ENCODE measurements at regions not wholly inside any gene's neighbourhood (a gene's known extent, or its start where the extent isn't known, plus 50 kb on each side); places are given as distances from the start of the nearest gene placed in this dataset.

DNA sequence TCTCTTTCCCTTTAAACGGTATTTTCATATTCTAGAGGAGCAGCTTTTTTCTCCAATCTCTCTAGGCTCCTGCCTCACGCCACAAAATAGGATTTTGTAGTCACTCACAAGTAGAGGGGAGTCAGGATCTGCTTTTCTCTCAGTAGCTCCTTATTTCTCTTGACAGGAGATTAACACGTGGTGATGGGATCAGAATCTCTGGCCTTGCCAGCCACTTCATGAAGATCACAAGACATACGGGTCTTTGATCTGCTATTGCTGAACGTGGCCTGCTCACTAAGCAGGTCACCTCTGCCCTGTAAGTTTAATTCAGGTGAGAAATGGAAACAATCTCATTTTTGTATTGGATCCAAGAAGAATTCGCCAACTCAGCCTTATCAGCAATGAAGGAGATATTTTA, 257.5 kb downstream of the DIRAS2 start:
- no peak for ATAC-seq (ENCODE audit: low FRiP score)
- no peaks in the 10 kb centered on the region for H3K4me1 ChIP-seq (ENCODE audit: control insufficient read depth in 1 of 2, insufficient read depth in 2 of 2, low read length in 2 of 2)
- H3K9me3 ChIP-seq (ENCODE audit: control insufficient read depth, low read length), result peaks cover 1% of the 10 kb centered on the region
- H3K36me3 ChIP-seq (ENCODE audit: control insufficient read depth in 1 of 2, insufficient read depth in 2 of 2, low read length in 1 of 2), result no peaks in the 10 kb centered on the region
- intact Hi-C loops (cut with DNase I), result no loop called here
- 50 to 51% methylated on average over 6 of the region's 6 CpGs for WGBS, 2 donors
- H3K4me3 ChIP-seq (ENCODE audit: low read length in 2 of 2), result no peak overlapping the region
- no peak overlapping the region for H3K27ac ChIP-seq (ENCODE audit: low read depth in 1 of 2, low read length in 2 of 2)
- no peak for DNase-seq
- H3K27me3 ChIP-seq (ENCODE audit: control insufficient read depth in 1 of 2, insufficient read depth in 2 of 2, low read length in 1 of 2), result peaks cover 0 to 3% of the 10 kb centered on the region in 2 donors

DNA sequence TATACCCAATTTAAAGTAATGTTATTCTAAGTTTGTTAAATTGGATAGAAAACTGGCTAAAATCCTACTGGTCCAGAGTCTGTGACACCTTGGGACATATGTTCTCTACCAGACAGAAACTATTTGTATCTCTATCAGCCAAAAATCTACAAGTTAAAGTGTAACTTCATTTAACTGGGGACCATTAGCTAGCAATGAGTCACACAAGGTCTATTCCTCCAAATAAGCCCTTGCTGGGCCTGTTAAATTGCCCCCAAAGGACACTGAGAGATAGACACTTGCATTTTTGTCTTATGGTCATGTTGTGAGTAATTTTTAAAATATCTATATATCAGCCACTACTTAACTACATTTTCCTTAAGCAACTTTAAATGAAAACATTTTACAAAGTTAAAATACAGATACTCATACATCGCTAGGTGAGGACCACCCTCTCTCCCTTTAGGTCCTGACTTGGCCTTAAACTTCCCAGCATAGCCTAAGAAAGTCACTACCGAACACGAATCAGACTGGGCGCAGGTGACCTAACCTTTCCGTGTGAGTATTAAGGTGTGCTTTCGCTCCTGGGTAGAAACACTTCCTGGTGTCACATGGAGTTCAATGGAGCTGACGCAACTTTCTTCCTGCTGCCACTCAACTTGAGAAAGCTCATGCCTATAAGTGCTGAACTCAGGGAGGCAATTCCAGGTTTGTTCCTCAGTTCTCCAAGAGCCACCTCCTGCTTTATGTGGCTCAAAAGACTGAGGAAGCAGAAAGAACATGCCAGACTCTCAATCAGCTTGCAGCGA, 249.1 kb downstream of the DIRAS2 start:
- ATAC-seq (ENCODE audit: low FRiP score) (peak; percentile 29), DNase-seq (no peak)
- no peaks in the 10 kb centered on the region for H3K27me3 ChIP-seq (ENCODE audit: control insufficient read depth in 1 of 2, insufficient read depth in 2 of 2, low read length in 1 of 2)
- no peak overlapping the region for H3K27ac ChIP-seq (ENCODE audit: low read depth in 1 of 2, low read length in 2 of 2)
- no peaks in the 10 kb centered on the region for H3K9me3 ChIP-seq (ENCODE audit: control insufficient read depth, low read length)
- WGBS, 2 donors, result 92 to 94% methylated on average over 8 of the region's 8 CpGs
- H3K4me1 ChIP-seq (ENCODE audit: control insufficient read depth in 1 of 2, insufficient read depth in 2 of 2, low read length in 2 of 2), result no peaks in the 10 kb centered on the region
- no peaks in the 10 kb centered on the region for H3K36me3 ChIP-seq (ENCODE audit: control insufficient read depth in 1 of 2, insufficient read depth in 2 of 2, low read length in 1 of 2)
- H3K4me3 ChIP-seq (ENCODE audit: low read length in 2 of 2), result no peak overlapping the region
- intact Hi-C loops (cut with DNase I), result no loop called here

DNA sequence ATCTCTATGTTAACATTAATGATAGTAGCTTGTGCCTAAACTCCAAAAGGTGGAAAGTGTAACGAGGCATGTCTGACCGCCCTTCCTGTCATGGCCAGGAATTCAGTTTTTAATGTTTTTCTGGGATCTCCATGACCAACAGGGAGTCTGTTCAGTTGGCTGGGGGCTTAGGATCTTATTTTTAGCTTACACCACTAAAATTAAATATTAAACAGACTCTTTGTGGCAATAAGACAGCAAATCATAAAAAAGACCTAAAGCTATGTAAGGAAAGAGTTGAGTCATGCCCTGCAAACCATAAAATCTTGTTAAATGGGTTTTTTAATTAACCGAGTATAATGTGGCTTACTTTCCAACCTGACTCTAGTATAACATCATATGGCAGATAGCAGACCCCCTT, 247.8 kb downstream of the DIRAS2 start:
- Histone ChIP-seq H3K4me3 (ENCODE audit: low read length in 2 of 2) (no peak overlapping the region), H3K4me1 (ENCODE audit: control insufficient read depth in 1 of 2, insufficient read depth in 2 of 2, low read length in 2 of 2) (no peaks in the 10 kb centered on the region), H3K36me3 (ENCODE audit: control insufficient read depth in 1 of 2, insufficient read depth in 2 of 2, low read length in 1 of 2) (no peaks in the 10 kb centered on the region), H3K9me3 (ENCODE audit: control insufficient read depth, low read length) (no peaks in the 10 kb centered on the region), H3K27me3 (ENCODE audit: control insufficient read depth in 1 of 2, insufficient read depth in 2 of 2, low read length in 1 of 2) (no peaks in the 10 kb centered on the region), H3K27ac (ENCODE audit: low read depth in 1 of 2, low read length in 2 of 2) (no peak overlapping the region)
- ATAC-seq (ENCODE audit: low FRiP score) (no peak), DNase-seq (no peak)
- 42% methylated on average over 3 of the region's 3 CpGs for WGBS, 2 donors
- intact Hi-C loops (cut with DNase I), result no loop called here

DNA sequence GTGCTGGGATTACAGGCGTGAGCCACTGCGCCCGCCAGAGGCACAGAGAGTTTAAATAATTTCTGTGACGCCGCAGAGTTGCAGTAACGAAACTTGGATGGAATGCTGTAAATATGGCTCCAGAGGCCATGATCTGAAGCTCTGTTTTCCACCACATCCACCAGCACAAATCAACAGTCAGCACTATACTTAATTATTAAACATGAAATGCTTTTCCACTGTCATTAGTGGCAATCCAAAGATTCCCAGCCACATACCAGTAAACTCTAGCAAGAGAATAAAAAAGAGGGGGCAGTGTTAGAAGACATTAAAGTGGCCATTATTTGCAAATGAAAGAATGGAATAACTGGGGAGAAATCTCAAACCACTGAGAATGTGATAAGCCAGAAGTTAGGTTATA, 242.5 kb downstream of the DIRAS2 start:
- WGBS, 2 donors, result 92 to 97% methylated on average over 6 of the region's 6 CpGs
- no peak for ATAC-seq (ENCODE audit: low FRiP score)
- H3K4me1 ChIP-seq (ENCODE audit: control insufficient read depth in 1 of 2, insufficient read depth in 2 of 2, low read length in 2 of 2), result no peaks in the 10 kb centered on the region
- H3K36me3 ChIP-seq (ENCODE audit: control insufficient read depth in 1 of 2, insufficient read depth in 2 of 2, low read length in 1 of 2), result no peaks in the 10 kb centered on the region
- DNase-seq, result no peak
- H3K9me3 ChIP-seq (ENCODE audit: control insufficient read depth, low read length), result no peaks in the 10 kb centered on the region
- no peak overlapping the region for H3K27ac ChIP-seq (ENCODE audit: low read depth in 1 of 2, low read length in 2 of 2)
- intact Hi-C loops (cut with DNase I), result no loop called here
- no peak overlapping the region for H3K4me3 ChIP-seq (ENCODE audit: low read length in 2 of 2)
- H3K27me3 ChIP-seq (ENCODE audit: control insufficient read depth in 1 of 2, insufficient read depth in 2 of 2, low read length in 1 of 2), result no peaks in the 10 kb centered on the region

DNA sequence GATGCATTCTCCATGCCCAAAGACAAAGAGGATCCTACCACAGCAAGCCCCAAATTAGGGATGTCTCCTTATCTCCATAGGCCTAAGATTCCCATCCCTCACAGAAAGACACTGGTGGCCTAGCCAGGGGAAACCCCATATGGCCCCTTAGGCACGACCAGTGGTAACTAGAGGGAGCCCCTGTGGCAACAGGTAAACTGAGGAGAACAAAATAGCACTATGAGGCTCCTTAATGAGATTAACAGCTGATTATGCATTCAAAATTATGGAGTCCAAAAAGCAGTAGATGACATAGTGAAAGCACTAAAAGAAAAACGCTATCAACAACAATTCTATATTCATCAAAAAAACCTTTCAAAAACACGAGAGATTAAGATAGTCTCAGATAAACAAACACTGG, 234.0 kb downstream of the DIRAS2 start:
- 71 to 73% methylated on average over 3 of the region's 3 CpGs for WGBS, 2 donors
- Histone ChIP-seq H3K4me3 (ENCODE audit: low read length in 2 of 2) (no peak overlapping the region), H3K4me1 (ENCODE audit: control insufficient read depth in 1 of 2, insufficient read depth in 2 of 2, low read length in 2 of 2) (no peaks in the 10 kb centered on the region), H3K36me3 (ENCODE audit: control insufficient read depth in 1 of 2, insufficient read depth in 2 of 2, low read length in 1 of 2) (no peaks in the 10 kb centered on the region), H3K9me3 (ENCODE audit: control insufficient read depth, low read length) (peaks cover 2% of the 10 kb centered on the region), H3K27me3 (ENCODE audit: control insufficient read depth in 1 of 2, insufficient read depth in 2 of 2, low read length in 1 of 2) (no peaks in the 10 kb centered on the region), H3K27ac (ENCODE audit: low read depth in 1 of 2, low read length in 2 of 2) (no peak overlapping the region)
- ATAC-seq (ENCODE audit: low FRiP score) (no peak), DNase-seq (no peak)
- intact Hi-C loops (cut with DNase I), result no loop called here

DNA sequence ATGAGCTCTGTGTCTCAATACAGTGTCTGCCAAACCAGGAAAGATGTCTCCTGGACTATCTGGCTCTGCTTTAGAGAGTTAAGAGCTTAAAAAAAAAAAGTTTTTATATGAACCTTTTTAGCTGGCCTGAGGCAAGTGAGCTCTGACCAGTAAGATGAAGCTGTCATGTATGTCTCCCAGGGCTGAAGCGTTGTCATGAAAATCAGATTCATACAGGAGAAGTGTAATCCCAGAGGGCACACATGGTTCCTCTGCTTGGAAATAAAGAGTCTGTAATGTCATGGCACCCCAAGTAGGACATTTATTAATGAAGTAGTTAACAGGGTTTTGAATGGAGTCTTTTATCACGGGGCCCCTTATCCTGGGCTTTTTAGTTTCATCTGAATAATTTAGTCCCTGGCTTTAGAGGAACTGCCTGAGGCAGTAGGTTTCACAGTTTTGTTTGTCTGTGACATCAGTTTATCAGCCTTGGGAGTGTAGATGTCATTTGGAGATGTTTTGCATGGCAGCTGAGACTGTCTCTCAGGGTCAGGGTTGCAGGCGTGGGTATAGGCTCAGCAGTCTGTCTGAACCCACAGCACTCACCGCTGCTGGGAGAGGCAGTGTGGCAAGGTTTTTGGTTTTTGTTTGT, 223.3 kb downstream of the DIRAS2 start:
- DNase-seq (no peak), ATAC-seq (ENCODE audit: low FRiP score) (no peak)
- Histone ChIP-seq H3K4me3 (ENCODE audit: low read length in 2 of 2) (no peak overlapping the region), H3K4me1 (ENCODE audit: control insufficient read depth in 1 of 2, insufficient read depth in 2 of 2, low read length in 2 of 2) (no peaks in the 10 kb centered on the region), H3K36me3 (ENCODE audit: control insufficient read depth in 1 of 2, insufficient read depth in 2 of 2, low read length in 1 of 2) (no peaks in the 10 kb centered on the region), H3K9me3 (ENCODE audit: control insufficient read depth, low read length) (no peaks in the 10 kb centered on the region), H3K27me3 (ENCODE audit: control insufficient read depth in 1 of 2, insufficient read depth in 2 of 2, low read length in 1 of 2) (no peaks in the 10 kb centered on the region), H3K27ac (ENCODE audit: low read depth in 1 of 2, low read length in 2 of 2) (no peak overlapping the region)
- intact Hi-C loops (cut with DNase I), result no loop called here
- WGBS, 2 donors, result 55 to 61% methylated on average over 4 of the region's 4 CpGs

DNA sequence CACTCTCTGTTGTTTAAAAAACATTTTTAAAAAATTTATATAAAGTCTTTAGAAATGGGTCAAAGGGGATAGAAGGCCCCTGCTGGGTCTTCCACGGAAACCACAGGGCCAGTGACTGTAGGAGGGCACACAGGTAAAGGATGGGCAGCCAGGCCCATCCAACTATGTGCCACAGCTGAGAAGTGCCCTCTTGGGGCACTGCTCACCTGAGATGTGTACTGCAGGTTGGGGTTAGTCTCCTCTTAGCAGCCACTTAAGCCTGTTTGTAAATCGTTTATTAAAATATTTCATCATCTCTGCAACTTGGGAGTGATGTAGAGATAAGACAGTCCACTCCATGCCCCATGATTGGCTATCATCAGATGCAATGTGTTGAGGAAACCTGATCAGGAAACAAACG, 222.4 kb downstream of the DIRAS2 start:
- intact Hi-C loops (cut with DNase I), result no loop called here
- 74 to 83% methylated on average over 3 of the region's 3 CpGs for WGBS, 2 donors
- ATAC-seq (ENCODE audit: low FRiP score) (no peak), DNase-seq (no peak)
- no peaks in the 10 kb centered on the region for H3K9me3 ChIP-seq (ENCODE audit: control insufficient read depth, low read length)
- H3K4me3 ChIP-seq (ENCODE audit: low read length in 2 of 2), result no peak overlapping the region
- no peaks in the 10 kb centered on the region for H3K27me3 ChIP-seq (ENCODE audit: control insufficient read depth in 1 of 2, insufficient read depth in 2 of 2, low read length in 1 of 2)
- H3K27ac ChIP-seq (ENCODE audit: low read depth in 1 of 2, low read length in 2 of 2), result no peak overlapping the region
- H3K36me3 ChIP-seq (ENCODE audit: control insufficient read depth in 1 of 2, insufficient read depth in 2 of 2, low read length in 1 of 2), result no peaks in the 10 kb centered on the region
- no peaks in the 10 kb centered on the region for H3K4me1 ChIP-seq (ENCODE audit: control insufficient read depth in 1 of 2, insufficient read depth in 2 of 2, low read length in 2 of 2)

DNA sequence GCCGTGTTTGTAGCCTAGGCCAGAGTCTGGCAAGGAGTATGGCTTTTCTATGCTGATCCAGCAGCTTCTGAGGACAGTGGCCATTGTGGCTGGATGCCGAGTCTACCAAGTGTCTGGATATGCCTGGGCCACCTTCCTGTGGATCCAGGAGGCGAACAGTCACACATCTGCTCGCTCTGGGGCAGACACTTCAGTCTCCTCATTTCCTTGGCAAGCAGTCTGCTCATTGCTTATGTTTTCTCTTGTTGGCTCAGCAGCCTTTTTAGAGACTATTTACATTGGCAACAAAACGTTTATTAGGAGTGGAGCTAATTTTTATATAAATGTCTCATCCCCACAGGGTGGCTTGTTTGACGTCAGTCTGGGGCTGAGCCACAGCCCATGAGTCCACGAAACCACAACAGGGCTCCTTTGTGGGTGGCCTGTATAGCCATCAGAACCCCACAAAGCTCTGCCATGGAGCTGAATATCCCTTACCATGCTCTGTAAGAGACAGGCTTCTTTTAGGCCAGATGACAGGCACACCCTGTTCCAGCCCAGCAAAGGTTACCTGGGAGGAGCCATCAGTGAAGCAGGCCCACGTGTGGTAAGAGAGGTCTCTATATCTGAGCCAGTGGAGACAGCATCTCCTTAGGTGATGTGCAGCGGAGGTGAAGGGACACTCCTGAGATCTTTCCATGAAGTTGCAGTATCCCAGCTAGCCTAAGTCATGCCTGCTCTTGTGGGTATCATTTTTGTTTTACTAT, 221.7 kb downstream of the DIRAS2 start:
- Histone ChIP-seq H3K4me1 (ENCODE audit: control insufficient read depth in 1 of 2, insufficient read depth in 2 of 2, low read length in 2 of 2) (no peaks in the 10 kb centered on the region), H3K27ac (ENCODE audit: low read depth in 1 of 2, low read length in 2 of 2) (no peak overlapping the region), H3K9me3 (ENCODE audit: control insufficient read depth, low read length) (no peaks in the 10 kb centered on the region), H3K36me3 (ENCODE audit: control insufficient read depth in 1 of 2, insufficient read depth in 2 of 2, low read length in 1 of 2) (no peaks in the 10 kb centered on the region), H3K27me3 (ENCODE audit: control insufficient read depth in 1 of 2, insufficient read depth in 2 of 2, low read length in 1 of 2) (no peaks in the 10 kb centered on the region), H3K4me3 (ENCODE audit: low read length in 2 of 2) (no peak overlapping the region)
- intact Hi-C loops (cut with DNase I), result no loop called here
- DNase-seq, result no peak
- 42 to 43% methylated on average over 9 of the region's 9 CpGs for WGBS, 2 donors
- no peak for ATAC-seq (ENCODE audit: low FRiP score)

DNA sequence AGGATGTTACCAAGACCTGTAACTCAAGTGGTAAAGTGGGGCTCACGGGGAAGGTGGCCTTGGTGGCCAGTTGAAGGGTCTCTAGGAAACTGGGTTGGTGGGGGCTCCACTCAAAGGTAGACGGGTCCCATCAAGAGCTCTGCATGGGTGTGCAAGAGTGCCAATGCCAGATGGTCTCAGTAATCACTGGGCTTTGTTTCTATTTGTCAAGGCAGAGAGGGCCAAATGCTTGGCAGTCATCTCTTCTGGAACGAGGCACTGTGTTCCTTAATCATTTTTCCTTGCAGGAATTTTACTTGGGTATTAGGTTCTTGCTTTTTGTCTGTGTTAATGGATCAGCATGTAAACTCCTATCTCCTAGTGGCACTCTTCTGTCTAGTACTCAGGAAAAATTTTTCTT, 220.8 kb downstream of the DIRAS2 start:
- no peaks in the 10 kb centered on the region for H3K4me1 ChIP-seq (ENCODE audit: control insufficient read depth in 1 of 2, insufficient read depth in 2 of 2, low read length in 2 of 2)
- no peaks in the 10 kb centered on the region for H3K36me3 ChIP-seq (ENCODE audit: control insufficient read depth in 1 of 2, insufficient read depth in 2 of 2, low read length in 1 of 2)
- DNase-seq, result no peak
- ATAC-seq (ENCODE audit: low FRiP score), result no peak
- H3K9me3 ChIP-seq (ENCODE audit: control insufficient read depth, low read length), result no peaks in the 10 kb centered on the region
- intact Hi-C loops (cut with DNase I), result no loop called here
- H3K4me3 ChIP-seq (ENCODE audit: low read length in 2 of 2), result no peak overlapping the region
- WGBS, 2 donors, result 74 to 76% methylated on average over 3 of the region's 3 CpGs
- H3K27me3 ChIP-seq (ENCODE audit: control insufficient read depth in 1 of 2, insufficient read depth in 2 of 2, low read length in 1 of 2), result no peaks in the 10 kb centered on the region
- no peak overlapping the region for H3K27ac ChIP-seq (ENCODE audit: low read depth in 1 of 2, low read length in 2 of 2)
